ENCODE measurements at regions not wholly inside any gene's neighbourhood (a gene's known extent, or its start where the extent isn't known, plus 50 kb on each side); places are given as distances from the start of the nearest gene placed in this dataset.

- TF ChIP-seq CTCF (IDR thresholded peaks at IDR 0.05) (no peak), ZFX (IDR thresholded peaks at IDR 0.05; ENCODE audit: borderline replicate concordance) (no peak)
- no peak overlapping the region for H3K27ac ChIP-seq
Observed at GRCh38 chr12:65566751-65567150, 257.5 kb upstream of the HMGA2 start.

GRCh38 chr12:65567820-65568219 lies 256.5 kb upstream of the HMGA2 start:
- no peak overlapping the region for H3K27ac ChIP-seq
- no peak for TF ChIP-seq ZFX (IDR thresholded peaks at IDR 0.05; ENCODE audit: borderline replicate concordance)
- TF ChIP-seq CTCF (IDR thresholded peaks at IDR 0.05): no peak

- no peak overlapping the region for H3K27ac ChIP-seq
Observed at GRCh38 chr12:65568517-65568916, 255.8 kb upstream of the HMGA2 start.

GRCh38 chr12:65570451-65571130 lies 253.7 kb upstream of the HMGA2 start:
- no peak overlapping the region for H3K27ac ChIP-seq
- TF ChIP-seq CTCF (IDR thresholded peaks at IDR 0.05) (no peak), ZFX (IDR thresholded peaks at IDR 0.05; ENCODE audit: borderline replicate concordance) (no peak)

More at GRCh38 chr12:65568517-65568916, 255.8 kb upstream of the HMGA2 start:
- TF ChIP-seq CTCF (IDR thresholded peaks at IDR 0.05) (no peak), ZFX (IDR thresholded peaks at IDR 0.05; ENCODE audit: borderline replicate concordance) (no peak)

GRCh38 chr12:65574867-65575266 lies 249.4 kb upstream of the HMGA2 start:
- no peak for TF ChIP-seq ZFX (IDR thresholded peaks at IDR 0.05; ENCODE audit: borderline replicate concordance)
- TF ChIP-seq CTCF (IDR thresholded peaks at IDR 0.05): no peak

GRCh38 chr12:65584016-65584415 lies 240.3 kb upstream of the HMGA2 start:
- TF ChIP-seq ZFX (IDR thresholded peaks at IDR 0.05; ENCODE audit: borderline replicate concordance) (no peak), CTCF (IDR thresholded peaks at IDR 0.05) (no peak)
- no peak overlapping the region for H3K27ac ChIP-seq

More at GRCh38 chr12:65574867-65575266, 249.4 kb upstream of the HMGA2 start:
- H3K27ac ChIP-seq: no peak overlapping the region

Data from 22Rv1 (cell line).